ENCODE measurements at regions not wholly inside any gene's neighbourhood (a gene's known extent, or its start where the extent isn't known, plus 50 kb on each side); places are given as distances from the start of the nearest gene placed in this dataset.

- H3K79me2 ChIP-seq (ENCODE audit: control insufficient read depth, insufficient read depth, low read length): peaks cover 12% of the 10 kb centered on the region
- dilution Hi-C loops (cut with MboI; ENCODE audit: extremely low pct_ligation_motif_present, low sequenced_read_pairs) (no loop called here), intact Hi-C loops (cut with micrococcal nuclease) (no loop called here)
- H3K27me3 ChIP-seq (ENCODE audit: control insufficient read depth in 2 of 2, insufficient read depth in 2 of 2, low read length in 2 of 2): no peaks in the 10 kb centered on the region
- H3K9me1 ChIP-seq (replicated peaks; ENCODE audit: control insufficient read depth, extremely low read depth, insufficient read depth, low read length): no peaks in the 10 kb centered on the region
- ChIA-PET POLR2A (no interaction called here), CTCF (interaction anchor here (1.0 kb wide), 2 partner anchors 11 to 30 kb away, joined by 3 read pairs; no protein-coding TSS in a partner anchor)
- H3K4me3 ChIP-seq (replicated peaks in 1 of 3; ENCODE audit: insufficient read depth in 1 of 3, low read depth in 1 of 3, low read length in 3 of 3): no peak overlapping the region
- no peak overlapping the region for H3K27ac ChIP-seq (ENCODE audit: insufficient read depth, low read depth, low read length)
- TF ChIP-seq POLR2A (IDR thresholded peaks at IDR 0.05; ENCODE audit: low read depth, low read length) (no peak), JUN (IDR thresholded peaks at IDR 0.05; ENCODE audit: borderline replicate concordance, insufficient read depth, insufficient read length, low read depth) (no peak), EZH2 (IDR thresholded peaks at IDR 0.05; ENCODE audit: borderline replicate concordance, low read depth, low read length, severe bottlenecking) (no peak), FOS (IDR thresholded peaks at IDR 0.05; ENCODE audit: borderline replicate concordance, insufficient read depth, low read length) (no peak), POLR2AphosphoS5 (IDR thresholded peaks at IDR 0.05; ENCODE audit: insufficient read depth, low read depth, low read length) (no peak), CTCF (IDR thresholded peaks at IDR 0.05; ENCODE audit: extremely low read depth in 1 of 2, insufficient read depth in 1 of 2, low read depth in 1 of 2, low read length in 2 of 2) (no peak), MYC (IDR thresholded peaks at IDR 0.05; ENCODE audit: low read depth, low read length) (no peak), MAX (IDR thresholded peaks at IDR 0.05; ENCODE audit: insufficient read depth, insufficient read length) (no peak), GATA2 (IDR thresholded peaks at IDR 0.05; ENCODE audit: insufficient read depth, insufficient read length, low read depth, low read length) (no peak)
- H3K9ac ChIP-seq (replicated peaks; ENCODE audit: extremely low read depth, insufficient read depth, low read length): no peak overlapping the region
- no peaks in the 10 kb centered on the region for H3K9me3 ChIP-seq (replicated peaks; ENCODE audit: control insufficient read depth, insufficient read depth, low read length)
- no peak overlapping the region for H2AFZ ChIP-seq (ENCODE audit: low read depth, low read length)
- FAIRE-seq (no peak), DNase-seq (ENCODE audit: low read depth, low spot score) (peak; percentile 40)
- H3K4me2 ChIP-seq (ENCODE audit: insufficient read depth, low read length): no peak overlapping the region
- no TSS peak for BruUV-seq (replicated peaks)
- H3K4me1 ChIP-seq (ENCODE audit: control insufficient read depth, extremely low read depth, insufficient read depth, low read length): no peaks in the 10 kb centered on the region
- H4K20me1 ChIP-seq (replicated peaks; ENCODE audit: control insufficient read depth, extremely low read depth, insufficient read depth, low read length): peaks cover 2% of the 10 kb centered on the region
- H3K36me3 ChIP-seq (ENCODE audit: control insufficient read depth in 2 of 2, extremely low read depth in 1 of 2, insufficient read depth in 2 of 2, low read length in 2 of 2): peaks cover 0 to 3% of the 10 kb centered on the region in 2 experiments
Observed at GRCh38 chr2:111249806-111250205, 129.1 kb downstream of the BCL2L11 start.
